BJ (cell line): ENCODE measurements at regions not wholly inside any gene's neighbourhood (a gene's known extent, or its start where the extent isn't known, plus 50 kb on each side); places are given as distances from the start of the nearest gene placed in this dataset.

ENCODE experiments used
- CTCF ChIA-PET: fragments of 350-600 bp; formaldehyde crosslinking; extraction: SDS; loops from one replicate; lab custom pipeline; 2021; ENCODE audit warnings: antibody characterized with exemption, inconsistent platforms; lab: Yijun Ruan, JAX
- POLR2A ChIA-PET: fragments of 300-600 bp; sonication (Branson Sonifier 250); formaldehyde crosslinking; extraction: SDS; loops from one replicate; lab custom pipeline; 2021; ENCODE audit warnings: antibody characterized with exemption; lab: Charles Lee
- DNase-seq: peaks from one replicate; pipeline ENCODE4 v3.0.0-alpha.2; 2011; ENCODE audit warnings: low read depth
- H3K27me3 ChIP-seq: 2 replicates; pipeline ENCODE4 v1.6.0; 2011; ENCODE audit warnings: low read length; ENCODE audit not compliant: control insufficient read depth, insufficient read depth
- H3K36me3 ChIP-seq: 2 replicates; pipeline ENCODE4 v1.5.1; 2011; ENCODE audit warnings: low read length; ENCODE audit not compliant: control insufficient read depth, insufficient read depth
- H3K4me3 ChIP-seq: 2 replicates; pipeline ENCODE4 v1.5.1; 2011; ENCODE audit warnings: low read depth, mild to moderate bottlenecking, control low read depth, low read length
- CTCF ChIP-seq: IDR thresholded peaks from 2 replicates; pipeline ENCODE4 v1.5.1; 2011; ENCODE audit warnings: low read depth, mild to moderate bottlenecking, control low read depth, inconsistent platforms, low read length, moderate library complexity; ENCODE audit not compliant: insufficient read depth

- H3K36me3 ChIP-seq, result no peaks in the 10 kb centered on the region
- no peak for TF ChIP-seq CTCF
- POLR2A ChIA-PET, result no interaction called here
- no peak for DNase-seq
- no peaks in the 10 kb centered on the region for H3K27me3 ChIP-seq
- no peak overlapping the region for H3K4me3 ChIP-seq
- CTCF ChIA-PET, result no interaction called here
Observed at GRCh38 chr5:5882706-5883105, 460.2 kb downstream of the ICE1 start.

GRCh38 chr5:5881294-5881693 is 458.8 kb downstream of the ICE1 start:
- H3K27me3 ChIP-seq, result no peaks in the 10 kb centered on the region
- no peaks in the 10 kb centered on the region for H3K36me3 ChIP-seq
- CTCF ChIA-PET, result no interaction called here
- DNase-seq, result no peak
- POLR2A ChIA-PET, result no interaction called here
- TF ChIP-seq CTCF, result no peak
- no peak overlapping the region for H3K4me3 ChIP-seq

- Histone ChIP-seq H3K27me3 (no peaks in the 10 kb centered on the region), H3K4me3 (no peak overlapping the region), H3K36me3 (no peaks in the 10 kb centered on the region)
- CTCF ChIA-PET, result no interaction called here
- DNase-seq, result no peak
- TF ChIP-seq CTCF, result no peak
- POLR2A ChIA-PET, result no interaction called here
Observed at GRCh38 chr5:5880077-5880763, 457.7 kb downstream of the ICE1 start.

GRCh38 chr5:5857396-5857795 is 434.9 kb downstream of the ICE1 start:
- POLR2A ChIA-PET, result no interaction called here
- no peak for DNase-seq
- TF ChIP-seq CTCF, result no peak
- H3K4me3 ChIP-seq, result no peak overlapping the region
- CTCF ChIA-PET, result no interaction called here
- no peaks in the 10 kb centered on the region for H3K27me3 ChIP-seq
- H3K36me3 ChIP-seq, result no peaks in the 10 kb centered on the region

- H3K4me3 ChIP-seq, result no peak overlapping the region
- no peaks in the 10 kb centered on the region for H3K27me3 ChIP-seq
- no peaks in the 10 kb centered on the region for H3K36me3 ChIP-seq
- DNase-seq, result no peak
- ChIA-PET CTCF (no interaction called here), POLR2A (no interaction called here)
- no peak for TF ChIP-seq CTCF
Observed at GRCh38 chr5:5854087-5854486, 431.6 kb downstream of the ICE1 start.
